PC-3 (cell line): ENCODE measurements at regions not wholly inside any gene's neighbourhood (a gene's known extent, or its start where the extent isn't known, plus 50 kb on each side); places are given as distances from the start of the nearest gene placed in this dataset.

Experiments used
- ATAC-seq: fragments of 200-7000 bp; cut with Tn5 transposase; 2 replicates; pipeline ENCODE4 v1.9.1; 2020; ENCODE audit warnings: mild to moderate bottlenecking, moderate library complexity
- BruUV-seq: library from RNA; stranded (reverse); fragments of 400-500 nt; replicated peaks from 2 replicates; lab custom pipeline; 2021; lab: Mats Ljungman, UMichigan
- CTCF ChIA-PET: fragments of 300-600 bp; sonication (Branson Sonifier 250); formaldehyde crosslinking; loops from one replicate; lab custom pipeline; 2022; ENCODE audit warnings: antibody characterized with exemption; lab: Charles Lee
- POLR2A ChIA-PET: fragments of 300-600 bp; sonication (Branson Sonifier 250); formaldehyde crosslinking; loops from one replicate; lab custom pipeline; 2022; ENCODE audit warnings: antibody characterized with exemption; ENCODE audit not compliant: unreplicated experiment; lab: Charles Lee
- DNase-seq: peaks from one replicate; pipeline ENCODE4 v3.0.0-alpha.2; 2015
- H2AFZ ChIP-seq: fragments of 300-600 bp; sonication (generic); 2 replicates; pipeline ENCODE4 v1.6.0; 2016; ENCODE audit warnings: antibody characterized with exemption, low read length
- H3F3A ChIP-seq: fragments of 300-600 bp; sonication (generic); one replicate; pipeline ENCODE4 v1.6.0; 2017; ENCODE audit warnings: antibody characterized with exemption, low read length, control low read depth, mild to moderate bottlenecking; ENCODE audit not compliant: unreplicated experiment
- H3K27ac ChIP-seq: fragments of 300-600 bp; sonication (generic); 2 replicates; pipeline ENCODE4 v1.5.1; 2016; ENCODE audit warnings: mild to moderate bottlenecking, low read length
- H3K27me3 ChIP-seq: fragments of 300-600 bp; sonication (generic); 2 replicates; pipeline ENCODE4 v1.6.1; 2016; ENCODE audit warnings: low read length, mixed read lengths
- H3K36me3 ChIP-seq: fragments of 300-600 bp; sonication (generic); 2 replicates; pipeline ENCODE4 v1.6.1; 2016; ENCODE audit warnings: low read depth, mixed run types, low read length, mixed read lengths
- H3K4me1 ChIP-seq: fragments of 300-600 bp; sonication (generic); 2 replicates; pipeline ENCODE4 v1.5.1; 2016; ENCODE audit warnings: low read length; ENCODE audit not compliant: insufficient read depth
- H3K4me2 ChIP-seq: fragments of 300-600 bp; sonication (generic); 2 replicates; pipeline ENCODE4 v1.6.0; 2016; ENCODE audit warnings: low read length
- H3K4me3 ChIP-seq: fragments of 300-600 bp; sonication (generic); 2 replicates; pipeline ENCODE4 v1.5.1; 2016; ENCODE audit warnings: mild to moderate bottlenecking, low read length, mixed read lengths
- H3K79me2 ChIP-seq: fragments of 300-600 bp; sonication (generic); 2 replicates; pipeline ENCODE4 v1.6.1; 2017; ENCODE audit warnings: low read length, mixed read lengths
- H3K9ac ChIP-seq: fragments of 300-600 bp; sonication (generic); 2 replicates; pipeline ENCODE4 v1.6.0; 2016; ENCODE audit warnings: mild to moderate bottlenecking, low read length
- H3K9me2 ChIP-seq: fragments of 300-600 bp; sonication (generic); replicated peaks from 2 replicates; pipeline ENCODE4 v1.6.1; 2016; ENCODE audit warnings: mixed run types, low read length, mixed read lengths
- H3K9me3 ChIP-seq: fragments of 300-600 bp; sonication (generic); 2 replicates; pipeline ENCODE4 v1.6.1; 2016; ENCODE audit warnings: low read length, mixed read lengths
- H4K20me1 ChIP-seq: fragments of 300-600 bp; sonication (generic); 2 replicates; pipeline ENCODE4 v1.6.1; 2016; ENCODE audit warnings: low read length, mixed read lengths
- EZH2 ChIP-seq: fragments of 300-600 bp; sonication (generic); IDR thresholded peaks from one replicate; pipeline ENCODE4 v1.6.1; 2017; ENCODE audit warnings: antibody characterized with exemption, mild to moderate bottlenecking, low read length; ENCODE audit not compliant: unreplicated experiment
- EZH2phosphoT487 ChIP-seq: fragments of 300-600 bp; sonication (generic); IDR thresholded peaks from 2 replicates; pipeline ENCODE4 v1.6.1; 2018; ENCODE audit warnings: mild to moderate bottlenecking, antibody characterized with exemption, low read length, borderline replicate concordance
- intact Hi-C: fragments of 100-400 bp; cut with micrococcal nuclease; formaldehyde crosslinking; loops from 2 replicates; pipeline ENCODE4 v1.9.0; 2023
- TF ChIP-seq, protein P1 (sequence below): fragments of 300-600 bp; sonication (generic); conservative IDR thresholded peaks from 2 replicates; pipeline ENCODE4 v1.5.1; 2017; ENCODE audit warnings: antibody characterized with exemption, low read depth, mild to moderate bottlenecking, low read length

- Histone ChIP-seq H3K4me1 (no peaks in the 10 kb centered on the region), H3K27me3 (no peaks in the 10 kb centered on the region), H3K9me3 (no peaks in the 10 kb centered on the region), H3K4me2 (no peak overlapping the region), H3K9me2 (no peaks in the 10 kb centered on the region), H3K9ac (no peak overlapping the region), H3K79me2 (no peaks in the 10 kb centered on the region), H3F3A (no peaks in the 10 kb centered on the region), H2AFZ (no peak overlapping the region), H4K20me1 (no peaks in the 10 kb centered on the region), H3K36me3 (no peaks in the 10 kb centered on the region), H3K4me3 (no peak overlapping the region), H3K27ac (no peak overlapping the region)
- ChIA-PET CTCF (no interaction called here), POLR2A (no interaction called here)
- intact Hi-C loops = no loop called here
- TF ChIP-seq EZH2 = no peak
- TF ChIP-seq EZH2phosphoT487 = no peak
- TF ChIP-seq, protein P1, sequence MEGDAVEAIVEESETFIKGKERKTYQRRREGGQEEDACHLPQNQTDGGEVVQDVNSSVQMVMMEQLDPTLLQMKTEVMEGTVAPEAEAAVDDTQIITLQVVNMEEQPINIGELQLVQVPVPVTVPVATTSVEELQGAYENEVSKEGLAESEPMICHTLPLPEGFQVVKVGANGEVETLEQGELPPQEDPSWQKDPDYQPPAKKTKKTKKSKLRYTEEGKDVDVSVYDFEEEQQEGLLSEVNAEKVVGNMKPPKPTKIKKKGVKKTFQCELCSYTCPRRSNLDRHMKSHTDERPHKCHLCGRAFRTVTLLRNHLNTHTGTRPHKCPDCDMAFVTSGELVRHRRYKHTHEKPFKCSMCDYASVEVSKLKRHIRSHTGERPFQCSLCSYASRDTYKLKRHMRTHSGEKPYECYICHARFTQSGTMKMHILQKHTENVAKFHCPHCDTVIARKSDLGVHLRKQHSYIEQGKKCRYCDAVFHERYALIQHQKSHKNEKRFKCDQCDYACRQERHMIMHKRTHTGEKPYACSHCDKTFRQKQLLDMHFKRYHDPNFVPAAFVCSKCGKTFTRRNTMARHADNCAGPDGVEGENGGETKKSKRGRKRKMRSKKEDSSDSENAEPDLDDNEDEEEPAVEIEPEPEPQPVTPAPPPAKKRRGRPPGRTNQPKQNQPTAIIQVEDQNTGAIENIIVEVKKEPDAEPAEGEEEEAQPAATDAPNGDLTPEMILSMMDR = no peak
- ATAC-seq (no peak), DNase-seq (no peak)
- no TSS peak for BruUV-seq
Observed at GRCh38 chr5:66333192-66333591, 189.1 kb downstream of the SREK1 start.

DNA sequence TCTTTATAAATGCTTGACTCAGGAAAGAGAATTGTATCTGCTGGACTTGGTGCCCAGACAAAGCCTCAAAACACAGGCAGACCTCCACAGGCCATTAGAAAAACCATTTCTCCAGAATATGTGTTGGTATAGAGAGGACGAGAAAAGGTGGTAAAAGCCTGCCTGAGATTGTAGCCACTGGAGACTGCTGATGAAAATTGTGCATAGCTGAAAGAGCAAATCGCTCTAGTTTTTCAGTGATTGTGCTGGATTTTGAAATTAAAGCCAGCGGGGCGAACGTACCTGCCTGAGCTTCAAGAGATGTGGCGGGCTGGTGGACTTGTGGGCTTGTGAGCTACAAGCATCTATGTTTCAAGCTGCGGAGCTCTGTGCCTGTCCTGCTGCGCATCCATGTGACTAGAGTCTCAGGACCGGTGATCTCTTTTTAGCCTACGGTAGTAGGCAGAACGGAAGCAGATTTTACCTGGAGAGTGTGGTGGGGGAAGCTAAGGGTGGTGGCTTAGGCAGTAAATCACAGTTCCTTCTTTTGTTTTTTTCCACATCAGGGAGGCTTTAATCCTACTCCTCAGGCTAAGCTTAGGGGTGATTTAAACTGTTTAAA, 193.6 kb downstream of the SREK1 start:
- ATAC-seq (no peak), DNase-seq (no peak)
- no peak overlapping the region for H3K4me3 ChIP-seq
- H3K9ac ChIP-seq = no peak overlapping the region
- ChIA-PET POLR2A (no interaction called here), CTCF (no interaction called here)
- no peak overlapping the region for H3K27ac ChIP-seq
- no peaks in the 10 kb centered on the region for H3K79me2 ChIP-seq
- H3K27me3 ChIP-seq = no peaks in the 10 kb centered on the region
- intact Hi-C loops = no loop called here
- no peak overlapping the region for H3K4me2 ChIP-seq
- H3K36me3 ChIP-seq = no peaks in the 10 kb centered on the region
- no peaks in the 10 kb centered on the region for H4K20me1 ChIP-seq
- H3K4me1 ChIP-seq = no peaks in the 10 kb centered on the region
- no peaks in the 10 kb centered on the region for H3K9me3 ChIP-seq
- TF ChIP-seq, protein P1 = no peak
- TF ChIP-seq EZH2 = no peak
- no peak for TF ChIP-seq EZH2phosphoT487
- H3F3A ChIP-seq = no peaks in the 10 kb centered on the region
- no TSS peak for BruUV-seq
- no peak overlapping the region for H2AFZ ChIP-seq
- no peaks in the 10 kb centered on the region for H3K9me2 ChIP-seq

DNA sequence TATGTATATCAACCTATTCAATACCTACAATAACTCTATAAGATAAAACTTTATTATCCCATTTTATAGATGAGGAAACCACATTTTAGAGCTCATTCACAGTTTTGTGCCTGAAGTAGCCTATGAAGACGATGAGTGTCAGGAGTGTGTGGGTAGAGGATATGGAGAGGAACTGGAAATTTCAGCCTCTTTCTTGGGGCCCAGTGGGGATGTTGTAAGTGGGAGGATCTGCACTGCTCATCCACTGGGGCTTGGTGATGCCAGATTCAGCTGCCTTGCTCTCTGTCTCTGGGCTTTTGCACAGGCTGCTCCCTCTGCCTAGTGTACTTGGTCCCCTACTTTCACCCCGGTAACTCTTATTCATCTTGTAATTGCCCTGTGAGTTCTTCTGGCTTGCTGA, 194.7 kb downstream of the SREK1 start:
- ChIA-PET POLR2A (no interaction called here), CTCF (no interaction called here)
- H3F3A ChIP-seq = no peaks in the 10 kb centered on the region
- no peak overlapping the region for H3K27ac ChIP-seq
- H3K36me3 ChIP-seq = no peaks in the 10 kb centered on the region
- intact Hi-C loops = no loop called here
- no peaks in the 10 kb centered on the region for H3K27me3 ChIP-seq
- BruUV-seq = no TSS peak
- H3K79me2 ChIP-seq = no peaks in the 10 kb centered on the region
- no peaks in the 10 kb centered on the region for H3K9me3 ChIP-seq
- H2AFZ ChIP-seq = no peak overlapping the region
- H3K4me3 ChIP-seq = no peak overlapping the region
- H4K20me1 ChIP-seq = no peaks in the 10 kb centered on the region
- H3K9me2 ChIP-seq = no peaks in the 10 kb centered on the region
- no peak overlapping the region for H3K9ac ChIP-seq
- H3K4me2 ChIP-seq = no peak overlapping the region
- ATAC-seq = no peak
- no peak for DNase-seq
- TF ChIP-seq EZH2phosphoT487 (no peak), EZH2 (no peak)
- TF ChIP-seq, protein P1 = no peak
- H3K4me1 ChIP-seq = no peaks in the 10 kb centered on the region
